ENCODE measurements at regions not wholly inside any gene's neighbourhood (a gene's known extent, or its start where the extent isn't known, plus 50 kb on each side); places are given as distances from the start of the nearest gene placed in this dataset.

DNA sequence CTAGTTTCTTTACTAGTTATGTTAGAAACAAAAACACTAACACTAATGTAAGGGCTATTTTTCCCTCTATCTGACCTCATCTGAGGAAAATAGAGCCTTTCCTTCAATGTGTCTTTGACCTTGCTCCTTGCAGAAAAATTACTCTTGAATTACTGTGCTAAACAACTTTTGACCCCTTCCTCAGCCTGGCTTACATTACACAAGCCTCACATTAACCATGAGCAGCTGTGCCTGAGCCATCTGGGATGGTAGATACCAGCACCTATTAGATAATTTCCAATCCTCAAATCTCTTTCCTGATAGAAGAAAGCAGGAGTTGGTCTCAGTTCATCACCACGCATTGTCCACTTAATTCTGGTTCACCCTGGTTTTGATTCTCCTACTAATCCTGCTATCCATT lies 134.4 kb upstream of the NCAM1 start:
- ChIA-PET CTCF (no interaction called here), POLR2A (no interaction called here)
- ATAC-seq (ENCODE audit: poor library complexity) = no peak
- Histone ChIP-seq H3K4me1 (ENCODE audit: insufficient read depth, low read length) (no peaks in the 10 kb centered on the region), H3K9me3 (ENCODE audit: control insufficient read depth in 1 of 2, insufficient read depth in 1 of 2, low read length in 2 of 2) (no peaks in the 10 kb centered on the region), H3K27ac (ENCODE audit: low read depth in 1 of 2, low read length in 2 of 2) (no peak overlapping the region), H3K4me3 (ENCODE audit: low read length) (no peak overlapping the region), H3K27me3 (ENCODE audit: control insufficient read depth in 1 of 2, insufficient read depth in 2 of 2, low read length in 2 of 2) (peaks cover 3% of the 10 kb centered on the region in 2 experiments), H3K36me3 (ENCODE audit: insufficient read depth, low read length) (no peaks in the 10 kb centered on the region)
- DNase-seq = no peak
- intact Hi-C loops (cut with DNase I, micrococcal nuclease) = no loop called here
- H3K4me1 Mint-ChIP-seq (ENCODE audit: low read depth) = no peaks in the 10 kb centered on the region
- no peaks in the 10 kb centered on the region for H3K36me3 Mint-ChIP-seq (ENCODE audit: low read depth)
- peaks cover 14% of the 10 kb centered on the region for H3K27me3 Mint-ChIP-seq
- H3K9me3 Mint-ChIP-seq = no peaks in the 10 kb centered on the region
- H3K27ac Mint-ChIP-seq = no peak overlapping the region
- H3K4me3 Mint-ChIP-seq = no peak overlapping the region
- TF ChIP-seq, protein P1, sequence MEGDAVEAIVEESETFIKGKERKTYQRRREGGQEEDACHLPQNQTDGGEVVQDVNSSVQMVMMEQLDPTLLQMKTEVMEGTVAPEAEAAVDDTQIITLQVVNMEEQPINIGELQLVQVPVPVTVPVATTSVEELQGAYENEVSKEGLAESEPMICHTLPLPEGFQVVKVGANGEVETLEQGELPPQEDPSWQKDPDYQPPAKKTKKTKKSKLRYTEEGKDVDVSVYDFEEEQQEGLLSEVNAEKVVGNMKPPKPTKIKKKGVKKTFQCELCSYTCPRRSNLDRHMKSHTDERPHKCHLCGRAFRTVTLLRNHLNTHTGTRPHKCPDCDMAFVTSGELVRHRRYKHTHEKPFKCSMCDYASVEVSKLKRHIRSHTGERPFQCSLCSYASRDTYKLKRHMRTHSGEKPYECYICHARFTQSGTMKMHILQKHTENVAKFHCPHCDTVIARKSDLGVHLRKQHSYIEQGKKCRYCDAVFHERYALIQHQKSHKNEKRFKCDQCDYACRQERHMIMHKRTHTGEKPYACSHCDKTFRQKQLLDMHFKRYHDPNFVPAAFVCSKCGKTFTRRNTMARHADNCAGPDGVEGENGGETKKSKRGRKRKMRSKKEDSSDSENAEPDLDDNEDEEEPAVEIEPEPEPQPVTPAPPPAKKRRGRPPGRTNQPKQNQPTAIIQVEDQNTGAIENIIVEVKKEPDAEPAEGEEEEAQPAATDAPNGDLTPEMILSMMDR (IDR thresholded peaks at IDR 0.05) = no peak

GRCh38 chr11:112828421-112828820 lies 132.8 kb upstream of the NCAM1 start:
- Histone ChIP-seq H3K4me1 (ENCODE audit: insufficient read depth, low read length) (no peaks in the 10 kb centered on the region), H3K27me3 (ENCODE audit: control insufficient read depth in 1 of 2, insufficient read depth in 2 of 2, low read length in 2 of 2) (peaks cover 3% of the 10 kb centered on the region in 2 experiments), H3K36me3 (ENCODE audit: insufficient read depth, low read length) (no peaks in the 10 kb centered on the region), H3K4me3 (ENCODE audit: low read length) (no peak overlapping the region), H3K27ac (ENCODE audit: low read depth in 1 of 2, low read length in 2 of 2) (no peak overlapping the region), H3K9me3 (ENCODE audit: control insufficient read depth in 1 of 2, insufficient read depth in 1 of 2, low read length in 2 of 2) (no peaks in the 10 kb centered on the region)
- Mint-ChIP-seq H3K4me3 (no peak overlapping the region), H3K36me3 (ENCODE audit: low read depth) (no peaks in the 10 kb centered on the region), H3K9me3 (no peaks in the 10 kb centered on the region), H3K4me1 (ENCODE audit: low read depth) (no peaks in the 10 kb centered on the region), H3K27me3 (peaks cover 14% of the 10 kb centered on the region), H3K27ac (no peak overlapping the region)
- ATAC-seq (ENCODE audit: poor library complexity) = no peak
- POLR2A ChIA-PET = no interaction called here
- DNase-seq = no peak
- CTCF ChIA-PET = no interaction called here
- TF ChIP-seq, protein P1 (IDR thresholded peaks at IDR 0.05) = no peak
- intact Hi-C loops (cut with DNase I, micrococcal nuclease) = no loop called here

DNA sequence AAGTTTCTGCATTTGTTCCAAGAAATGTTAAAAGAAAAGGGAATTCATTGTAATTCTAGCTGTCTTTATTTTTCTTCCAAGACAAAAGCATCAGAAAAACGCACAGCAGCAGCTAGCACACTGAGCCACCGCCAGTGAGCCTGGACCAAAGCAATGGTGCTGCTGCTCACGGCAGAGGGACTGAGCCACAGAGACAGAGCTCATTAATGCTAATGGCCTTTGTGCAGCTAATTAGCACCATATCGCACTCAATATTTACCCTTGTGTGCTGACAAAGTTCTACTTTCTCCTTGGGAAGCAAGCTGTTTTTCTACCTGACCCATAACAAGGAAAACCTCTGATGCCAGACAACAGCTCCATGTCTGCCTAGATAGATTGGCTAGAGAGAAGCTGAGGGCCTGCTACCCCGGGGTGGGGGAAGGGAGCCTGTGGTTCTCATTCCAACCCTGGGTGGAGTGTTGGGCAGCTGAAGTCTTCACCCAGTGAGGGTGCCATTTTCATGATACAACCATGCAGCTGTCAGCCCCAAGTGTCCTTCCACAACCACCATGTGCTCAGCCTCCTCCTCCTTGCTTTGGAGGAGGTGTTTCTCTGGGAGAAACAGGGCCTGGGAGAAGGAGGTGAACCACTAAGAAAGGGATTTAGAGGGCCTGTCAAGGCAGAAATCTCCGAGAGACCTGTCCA lies 131.1 kb upstream of the NCAM1 start:
- H3K9me3 Mint-ChIP-seq = no peaks in the 10 kb centered on the region
- TF ChIP-seq, protein P1 (IDR thresholded peaks at IDR 0.05) = no peak
- intact Hi-C loops (cut with DNase I, micrococcal nuclease) = no loop called here
- H3K4me1 ChIP-seq (ENCODE audit: insufficient read depth, low read length) = no peaks in the 10 kb centered on the region
- no peaks in the 10 kb centered on the region for H3K4me1 Mint-ChIP-seq (ENCODE audit: low read depth)
- no peak overlapping the region for H3K27ac ChIP-seq (ENCODE audit: low read depth in 1 of 2, low read length in 2 of 2)
- ChIA-PET POLR2A (no interaction called here), CTCF (no interaction called here)
- no peaks in the 10 kb centered on the region for H3K36me3 Mint-ChIP-seq (ENCODE audit: low read depth)
- ATAC-seq (ENCODE audit: poor library complexity) (no peak), DNase-seq (no peak)
- H3K4me3 ChIP-seq (ENCODE audit: low read length) = no peak overlapping the region
- no peak overlapping the region for H3K4me3 Mint-ChIP-seq
- H3K27me3 ChIP-seq (ENCODE audit: control insufficient read depth in 1 of 2, insufficient read depth in 2 of 2, low read length in 2 of 2) = peaks cover 3% of the 10 kb centered on the region in 2 experiments
- no peaks in the 10 kb centered on the region for H3K36me3 ChIP-seq (ENCODE audit: insufficient read depth, low read length)
- no peaks in the 10 kb centered on the region for H3K9me3 ChIP-seq (ENCODE audit: control insufficient read depth in 1 of 2, insufficient read depth in 1 of 2, low read length in 2 of 2)
- no peak overlapping the region for H3K27ac Mint-ChIP-seq
- peaks cover 23% of the 10 kb centered on the region for H3K27me3 Mint-ChIP-seq

All from CD4-positive, alpha-beta T cell (primary cell).